ENCODE measurements at regions not wholly inside any gene's neighbourhood (a gene's known extent, or its start where the extent isn't known, plus 50 kb on each side); places are given as distances from the start of the nearest gene placed in this dataset.

DNA sequence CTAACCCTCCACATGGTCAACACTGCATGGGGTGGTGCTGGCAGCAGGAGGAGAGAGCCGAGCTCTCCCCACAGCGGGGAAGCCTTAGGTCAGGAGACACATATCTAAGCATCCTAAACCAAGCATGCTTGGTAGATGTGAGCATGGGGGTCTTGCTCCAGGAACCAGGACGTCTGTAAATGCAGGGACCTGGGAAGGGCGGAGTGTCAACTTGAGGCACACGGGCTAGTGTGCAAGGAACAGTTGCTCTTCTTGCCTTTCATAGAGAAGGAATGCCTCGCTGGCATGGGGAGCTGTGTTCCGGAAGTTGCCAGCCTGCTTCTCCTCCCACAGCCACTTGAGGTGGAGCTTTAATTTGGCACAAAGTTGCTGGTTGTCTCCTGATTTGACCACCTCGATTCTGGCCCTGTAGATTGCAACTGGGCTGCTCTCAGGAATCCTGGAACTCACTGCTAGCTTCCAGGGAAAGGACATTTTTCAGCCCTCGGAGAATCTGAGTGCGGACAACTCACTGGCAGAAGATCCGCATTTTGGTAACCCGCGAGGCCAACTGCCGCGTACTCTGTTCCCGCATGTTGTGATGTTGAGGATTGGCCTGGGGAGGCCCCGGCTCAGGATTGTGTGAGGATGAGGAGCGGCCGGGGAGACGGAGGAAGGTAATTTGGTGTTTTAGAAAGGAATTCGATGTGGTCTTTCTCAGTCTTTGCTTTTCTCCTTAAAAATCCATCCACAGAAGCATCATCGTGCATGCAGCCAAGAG lies 370.3 kb upstream of the IRX1 start:
- TF ChIP-seq EP300 (IDR thresholded peaks at IDR 0.05): no peak
- TF ChIP-seq POLR2A (IDR thresholded peaks at IDR 0.05): no peak
- no peak for TF ChIP-seq CTCF (IDR thresholded peaks at IDR 0.05)

All from tibial nerve (tissue), 4 donors.